Neural cell (in vitro differentiated cells): ENCODE measurements at regions not wholly inside any gene's neighbourhood (a gene's known extent, or its start where the extent isn't known, plus 50 kb on each side); places are given as distances from the start of the nearest gene placed in this dataset.

Source experiments
- H2AFZ ChIP-seq: fragments of 200-600, 300-800 bp; sonication (generic), shearing (Covaris generic); 2 replicates; pipeline ENCODE4 v1.6.0; 2014; ENCODE audit warnings: low read depth, mild to moderate bottlenecking, antibody characterized with exemption, low read length, moderate library complexity
- H3F3A ChIP-seq: fragments of 200-600 bp; shearing (Covaris generic); 2 replicates; pipeline ENCODE4 v1.6.1; 2016; ENCODE audit warnings: mild to moderate bottlenecking, moderate library complexity, mixed read lengths, antibody characterized with exemption, low read length; ENCODE audit not compliant: insufficient read depth, poor library complexity, severe bottlenecking
- H3K27ac ChIP-seq: fragments of 200-600, 300-800 bp; sonication (generic), shearing (Covaris generic); 2 replicates; pipeline ENCODE4 v1.5.1; 2014; ENCODE audit warnings: mild to moderate bottlenecking, low read length, moderate library complexity
- H3K27me3 ChIP-seq: fragments of 300-800, 200-600 bp; sonication (generic), shearing (Covaris generic); 2 replicates; pipeline ENCODE4 v1.6.0; 2014; ENCODE audit warnings: mild to moderate bottlenecking, low read depth, low read length, moderate library complexity; ENCODE audit not compliant: insufficient read depth
- H3K36me3 ChIP-seq: fragments of 300-800, 200-600 bp; sonication (generic), shearing (Covaris generic); 2 replicates; pipeline ENCODE4 v1.5.1; 2014; ENCODE audit warnings: mild to moderate bottlenecking, antibody characterized with exemption, low read length, moderate library complexity; ENCODE audit not compliant: insufficient read depth
- H3K4me2 ChIP-seq: fragments of 300-800, 200-600 bp; sonication (generic), shearing (Covaris generic); 2 replicates; pipeline ENCODE4 v1.6.0; 2014; ENCODE audit warnings: mild to moderate bottlenecking, low read length
- H3K4me3 ChIP-seq: fragments of 300-800, 200-600 bp; sonication (generic), shearing (Covaris generic); 2 replicates; pipeline ENCODE4 v1.5.1; 2014; ENCODE audit warnings: mild to moderate bottlenecking, low read length, moderate library complexity
- H3K79me2 ChIP-seq: fragments of 200-600 bp; shearing (Covaris generic); replicated peaks from 2 replicates; pipeline ENCODE4 v1.6.0; 2014; ENCODE audit warnings: mild to moderate bottlenecking, low read length, moderate library complexity; ENCODE audit not compliant: insufficient read depth
- H3K9ac ChIP-seq: fragments of 300-800, 200-600 bp; sonication (generic), shearing (Covaris generic); 2 replicates; pipeline ENCODE4 v1.6.1; 2016; ENCODE audit warnings: mild to moderate bottlenecking, low read length, mixed read lengths
- H3K9me2 ChIP-seq: fragments of 200-600 bp; shearing (Covaris generic); 2 replicates; pipeline ENCODE4 v1.6.1; 2016; ENCODE audit warnings: mild to moderate bottlenecking, low read length, mixed read lengths; ENCODE audit not compliant: insufficient read depth
- H3K9me3 ChIP-seq: fragments of 200-600, 300-800 bp; sonication (generic), shearing (Covaris generic); 2 replicates; pipeline ENCODE4 v1.6.1; 2016; ENCODE audit warnings: mild to moderate bottlenecking, mixed run types, low read length, moderate library complexity, mixed read lengths
- H4K20me1 ChIP-seq: fragments of 200-600 bp; shearing (Covaris generic); 2 replicates; pipeline ENCODE4 v1.6.1; 2016; ENCODE audit warnings: mild to moderate bottlenecking, mixed run types; ENCODE audit not compliant: insufficient read depth
- EP300 ChIP-seq: fragments of 450-650 bp; conservative IDR thresholded peaks from 2 replicates; pipeline ENCODE4 v1.6.1; 2014; ENCODE audit warnings: antibody characterized with exemption, mild to moderate bottlenecking, moderate library complexity; ENCODE audit not compliant: poor library complexity, severe bottlenecking
- EZH2 ChIP-seq: fragments of 200-600, 300-800 bp; shearing (Covaris generic), sonication (generic); IDR thresholded peaks from 2 replicates; pipeline ENCODE4 v1.6.1; 2014; ENCODE audit warnings: antibody characterized with exemption, low read length, borderline replicate concordance, mild to moderate bottlenecking; ENCODE audit not compliant: insufficient read depth, poor library complexity, severe bottlenecking
- MXI1 ChIP-seq: fragments of 450-650 bp; conservative IDR thresholded peaks from 2 replicates; pipeline ENCODE4 v1.6.1; 2014; ENCODE audit warnings: antibody characterized with exemption, mild to moderate bottlenecking; ENCODE audit not compliant: poor library complexity, severe bottlenecking
- POLR2AphosphoS5 ChIP-seq: IDR thresholded peaks from 2 replicates; pipeline ENCODE4 v1.6.1; 2012
- RAD21 ChIP-seq: fragments of 450-650 bp; conservative IDR thresholded peaks from 2 replicates; pipeline ENCODE4 v1.6.1; 2014; ENCODE audit warnings: antibody characterized with exemption, mild to moderate bottlenecking, moderate library complexity
- REST ChIP-seq: IDR thresholded peaks from 2 replicates; pipeline ENCODE4 v1.6.1; 2012; ENCODE audit warnings: borderline replicate concordance
- SMC3 ChIP-seq: fragments of 450-650 bp; conservative IDR thresholded peaks from 2 replicates; pipeline ENCODE4 v1.6.1; 2014; ENCODE audit warnings: antibody characterized with exemption, mild to moderate bottlenecking, moderate library complexity; ENCODE audit not compliant: poor library complexity
- TAF1 ChIP-seq: IDR thresholded peaks from 2 replicates; pipeline ENCODE4 v1.6.1; 2012; ENCODE audit warnings: low read depth
- TF ChIP-seq, protein P1 (sequence below): fragments of 450-650 bp; IDR thresholded peaks from 2 replicates; pipeline ENCODE4 v1.5.1; 2014; ENCODE audit warnings: antibody characterized with exemption, mild to moderate bottlenecking, moderate library complexity; ENCODE audit not compliant: poor library complexity, severe bottlenecking

DNA sequence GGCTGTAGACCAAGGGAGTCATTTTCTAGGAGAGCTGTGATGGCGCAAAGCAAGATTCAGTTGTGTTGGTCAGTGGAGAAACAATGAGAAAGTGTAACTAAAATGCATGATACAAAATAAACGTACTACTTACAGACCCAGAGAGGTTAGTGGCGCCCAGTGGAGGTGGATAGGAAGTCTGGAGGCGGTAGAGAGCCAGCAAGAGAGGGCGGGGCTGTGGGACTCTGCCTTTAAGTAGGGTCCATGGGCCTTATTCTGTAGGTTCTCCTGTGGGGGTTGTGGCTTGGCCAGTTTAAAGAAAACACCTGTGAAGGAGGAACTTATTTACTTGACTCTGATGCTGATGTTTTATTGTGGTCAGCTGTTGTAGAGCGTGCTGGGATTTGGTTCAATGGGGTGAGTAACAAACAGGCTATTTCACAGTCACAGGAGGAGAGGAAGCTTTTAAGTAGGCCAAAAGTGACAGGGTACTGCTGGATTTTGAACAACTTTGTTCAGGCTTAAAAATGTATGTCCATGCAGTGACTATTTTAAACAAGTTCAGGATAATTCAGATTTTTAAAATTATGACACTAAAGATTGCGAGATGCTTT, 1097.7 kb downstream of the TMTC2 start:
- no peak overlapping the region for H3K4me3 ChIP-seq
- H3K79me2 ChIP-seq = no peaks in the 10 kb centered on the region
- H3K4me2 ChIP-seq = no peak overlapping the region
- no peaks in the 10 kb centered on the region for H3F3A ChIP-seq
- H3K9me2 ChIP-seq = no peaks in the 10 kb centered on the region
- H3K27me3 ChIP-seq = no peaks in the 10 kb centered on the region
- no peaks in the 10 kb centered on the region for H3K9me3 ChIP-seq
- H3K36me3 ChIP-seq = no peaks in the 10 kb centered on the region
- H2AFZ ChIP-seq = no peak overlapping the region
- TF ChIP-seq RAD21 (no peak), TAF1 (no peak), EZH2 (no peak), EP300 (no peak), POLR2AphosphoS5 (no peak), MXI1 (no peak), SMC3 (no peak)
- TF ChIP-seq, protein P1, sequence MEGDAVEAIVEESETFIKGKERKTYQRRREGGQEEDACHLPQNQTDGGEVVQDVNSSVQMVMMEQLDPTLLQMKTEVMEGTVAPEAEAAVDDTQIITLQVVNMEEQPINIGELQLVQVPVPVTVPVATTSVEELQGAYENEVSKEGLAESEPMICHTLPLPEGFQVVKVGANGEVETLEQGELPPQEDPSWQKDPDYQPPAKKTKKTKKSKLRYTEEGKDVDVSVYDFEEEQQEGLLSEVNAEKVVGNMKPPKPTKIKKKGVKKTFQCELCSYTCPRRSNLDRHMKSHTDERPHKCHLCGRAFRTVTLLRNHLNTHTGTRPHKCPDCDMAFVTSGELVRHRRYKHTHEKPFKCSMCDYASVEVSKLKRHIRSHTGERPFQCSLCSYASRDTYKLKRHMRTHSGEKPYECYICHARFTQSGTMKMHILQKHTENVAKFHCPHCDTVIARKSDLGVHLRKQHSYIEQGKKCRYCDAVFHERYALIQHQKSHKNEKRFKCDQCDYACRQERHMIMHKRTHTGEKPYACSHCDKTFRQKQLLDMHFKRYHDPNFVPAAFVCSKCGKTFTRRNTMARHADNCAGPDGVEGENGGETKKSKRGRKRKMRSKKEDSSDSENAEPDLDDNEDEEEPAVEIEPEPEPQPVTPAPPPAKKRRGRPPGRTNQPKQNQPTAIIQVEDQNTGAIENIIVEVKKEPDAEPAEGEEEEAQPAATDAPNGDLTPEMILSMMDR = no peak
- H4K20me1 ChIP-seq = no peaks in the 10 kb centered on the region
- H3K9ac ChIP-seq = no peak overlapping the region
- no peak overlapping the region for H3K27ac ChIP-seq

DNA sequence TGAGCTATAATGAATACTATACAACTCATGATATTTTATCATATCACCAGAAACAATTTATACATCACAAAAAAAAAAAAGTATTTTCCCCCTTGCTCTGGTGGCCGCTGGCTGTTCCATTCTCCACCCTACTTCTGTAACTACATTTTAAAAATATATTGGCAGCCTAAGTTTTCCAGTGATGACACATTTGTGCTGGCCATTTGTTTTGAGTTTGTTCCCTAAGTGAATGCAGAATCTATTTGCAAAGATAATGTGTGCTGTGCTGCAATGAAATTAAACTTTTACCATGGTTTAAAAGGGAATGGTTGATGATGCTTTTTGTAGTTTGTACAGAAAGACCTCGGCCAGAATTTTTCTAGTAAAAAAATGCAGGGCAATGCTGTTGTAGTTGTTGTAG, 1092.8 kb downstream of the TMTC2 start:
- Histone ChIP-seq H3K4me2 (no peak overlapping the region), H3K4me3 (no peak overlapping the region), H3K27me3 (no peaks in the 10 kb centered on the region), H3K9me3 (no peaks in the 10 kb centered on the region), H2AFZ (no peak overlapping the region), H4K20me1 (no peaks in the 10 kb centered on the region), H3K36me3 (no peaks in the 10 kb centered on the region), H3K9me2 (no peaks in the 10 kb centered on the region), H3K27ac (no peak overlapping the region), H3K79me2 (no peaks in the 10 kb centered on the region), H3K9ac (no peak overlapping the region), H3F3A (no peaks in the 10 kb centered on the region)
- no peak for TF ChIP-seq SMC3
- TF ChIP-seq RAD21 = no peak
- TF ChIP-seq, protein P1 = no peak
- TF ChIP-seq TAF1 = no peak
- no peak for TF ChIP-seq EZH2
- TF ChIP-seq POLR2AphosphoS5 = no peak
- no peak for TF ChIP-seq MXI1
- TF ChIP-seq REST = no peak
